ENCODE measurements at regions not wholly inside any gene's neighbourhood (a gene's known extent, or its start where the extent isn't known, plus 50 kb on each side); places are given as distances from the start of the nearest gene placed in this dataset.
"Not testable (repeated sequence)": the region's sequence is repeated elsewhere in the genome, so short reads cannot be mapped to it uniquely, and the experiment has no call there.

- Histone ChIP-seq H3K27me3 (no peaks in the 10 kb centered on the region), H3K36me3 (no peaks in the 10 kb centered on the region), H4K20me1 (no peaks in the 10 kb centered on the region), H3K4me2 (no peak overlapping the region), H3K4me3 (no peak overlapping the region), H3K27ac (no peak overlapping the region), H3K4me1 (peaks cover 0 to 5% (median 0%) of the 10 kb centered on the region in 10 experiments; a peak in 3 of 20 replicates), H3K9ac (no peak overlapping the region), H3K9me3 (replicated peaks in 1 of 11) (no peaks in the 10 kb centered on the region)
- no peak for TF ChIP-seq Cebpa-rat (IDR thresholded peaks at IDR 0.05)
Measured at GRCh38 chr7:124647630-124648306, 117.8 kb downstream of the GPR37 start.

GRCh38 chr7:124645704-124646103 is 119.9 kb downstream of the GPR37 start:
- Histone ChIP-seq H3K9me3 (replicated peaks in 1 of 11) (no peaks in the 10 kb centered on the region), H4K20me1 (no peaks in the 10 kb centered on the region), H3K27ac (no peak overlapping the region), H3K36me3 (no peaks in the 10 kb centered on the region), H3K4me3 (no peak overlapping the region), H3K4me2 (no peak overlapping the region), H3K9ac (no peak overlapping the region), H3K4me1 (peaks cover 0 to 5% (median 0%) of the 10 kb centered on the region in 10 experiments; a peak in 3 of 20 replicates), H3K27me3 (no peaks in the 10 kb centered on the region)
- no peak for TF ChIP-seq Cebpa-rat (IDR thresholded peaks at IDR 0.05)

GRCh38 chr7:124643311-124643811 is 122.2 kb downstream of the GPR37 start:
- H3K9me3 ChIP-seq (replicated peaks in 1 of 11), result no peaks in the 10 kb centered on the region
- H3K4me3 ChIP-seq, result no peak overlapping the region
- no peaks in the 10 kb centered on the region for H4K20me1 ChIP-seq
- H3K27ac ChIP-seq, result no peak overlapping the region
- H3K36me3 ChIP-seq, result no peaks in the 10 kb centered on the region
- TF ChIP-seq Cebpa-rat (IDR thresholded peaks at IDR 0.05), result no peak
- no peaks in the 10 kb centered on the region for H3K27me3 ChIP-seq
- no peaks in the 10 kb centered on the region for H3K4me1 ChIP-seq
- H3K4me2 ChIP-seq, result no peak overlapping the region
- H3K9ac ChIP-seq, result no peak overlapping the region

- no peak for TF ChIP-seq Cebpa-rat (IDR thresholded peaks at IDR 0.05)
- no peaks in the 10 kb centered on the region for H3K27me3 ChIP-seq
- no peaks in the 10 kb centered on the region for H4K20me1 ChIP-seq
- no peak overlapping the region for H3K4me3 ChIP-seq
- H3K9ac ChIP-seq, result no peak overlapping the region
- no peak overlapping the region for H3K4me2 ChIP-seq
- H3K4me1 ChIP-seq, result no peaks in the 10 kb centered on the region
- no peak overlapping the region for H3K27ac ChIP-seq
- H3K9me3 ChIP-seq (replicated peaks in 1 of 11), result peaks cover 0 to 6% (median 0%) of the 10 kb centered on the region in 11 experiments; a peak in 1 of 22 replicates
- no peaks in the 10 kb centered on the region for H3K36me3 ChIP-seq
Measured at GRCh38 chr7:124635416-124635815, 130.2 kb downstream of the GPR37 start.

GRCh38 chr7:124633740-124634139 is 131.9 kb downstream of the GPR37 start:
- no peaks in the 10 kb centered on the region for H3K27me3 ChIP-seq
- no peaks in the 10 kb centered on the region for H3K36me3 ChIP-seq
- no peak for TF ChIP-seq Cebpa-rat (IDR thresholded peaks at IDR 0.05)
- H3K4me2 ChIP-seq, result no peak overlapping the region
- H3K9ac ChIP-seq, result no peak overlapping the region
- no peaks in the 10 kb centered on the region for H4K20me1 ChIP-seq
- no peaks in the 10 kb centered on the region for H3K4me1 ChIP-seq
- H3K27ac ChIP-seq, result no peak overlapping the region
- H3K4me3 ChIP-seq, result no peak overlapping the region
- peaks cover 0 to 6% (median 0%) of the 10 kb centered on the region in 11 experiments; a peak in 1 of 22 replicates for H3K9me3 ChIP-seq (replicated peaks in 1 of 11)

GRCh38 chr7:124630395-124630794 is 135.2 kb downstream of the GPR37 start:
- Histone ChIP-seq H3K9ac (no peak overlapping the region), H3K36me3 (no peaks in the 10 kb centered on the region), H3K4me1 (no peaks in the 10 kb centered on the region), H3K27me3 (no peaks in the 10 kb centered on the region), H3K27ac (no peak overlapping the region), H3K4me3 (no peak overlapping the region), H3K9me3 (replicated peaks in 1 of 11) (peaks cover 0 to 6% (median 0%) of the 10 kb centered on the region in 11 experiments; a peak in 1 of 22 replicates), H3K4me2 (no peak overlapping the region), H4K20me1 (no peaks in the 10 kb centered on the region)
- TF ChIP-seq Cebpa-rat (IDR thresholded peaks at IDR 0.05), result no peak

GRCh38 chr7:124618871-124619270 is 146.7 kb downstream of the GPR37 start:
- H3K36me3 ChIP-seq, result no peaks in the 10 kb centered on the region
- H3K9ac ChIP-seq, result no peak overlapping the region
- no peak for TF ChIP-seq Cebpa-rat (IDR thresholded peaks at IDR 0.05)
- H3K4me3 ChIP-seq, result no peak overlapping the region
- H4K20me1 ChIP-seq, result no peaks in the 10 kb centered on the region
- H3K27me3 ChIP-seq, result no peaks in the 10 kb centered on the region
- no peaks in the 10 kb centered on the region for H3K4me1 ChIP-seq
- no peak overlapping the region for H3K4me2 ChIP-seq
- no peak overlapping the region for H3K27ac ChIP-seq
- 0 out of 22 replicates have a peak, but pooled peaks cover 0 to 9% (median 0%) of the 10 kb centered on the region in 11 experiments for H3K9me3 ChIP-seq (replicated peaks in 1 of 11)

- H3K9me3 ChIP-seq (replicated peaks in 1 of 11); H3K4me2 ChIP-seq; H3K27me3 ChIP-seq; H3K27ac ChIP-seq; H3K9ac ChIP-seq; H4K20me1 ChIP-seq; H3K4me1 ChIP-seq; H3K36me3 ChIP-seq; H3K4me3 ChIP-seq: not testable (repeated sequence)
Measured at GRCh38 chr7:124618051-124618450, 147.5 kb downstream of the GPR37 start.

GRCh38 chr7:124603066-124603465 is 162.5 kb downstream of the GPR37 start:
- no peaks in the 10 kb centered on the region for H4K20me1 ChIP-seq
- no peak overlapping the region for H3K4me3 ChIP-seq
- H3K27ac ChIP-seq, result no peak overlapping the region
- H3K36me3 ChIP-seq, result no peaks in the 10 kb centered on the region
- no peaks in the 10 kb centered on the region for H3K9me3 ChIP-seq (replicated peaks in 1 of 11)
- H3K4me1 ChIP-seq, result no peaks in the 10 kb centered on the region
- no peaks in the 10 kb centered on the region for H3K27me3 ChIP-seq
- no peak for TF ChIP-seq Cebpa-rat (IDR thresholded peaks at IDR 0.05)
- H3K9ac ChIP-seq, result no peak overlapping the region
- no peak overlapping the region for H3K4me2 ChIP-seq

- no peak overlapping the region for H3K9ac ChIP-seq
- no peaks in the 10 kb centered on the region for H3K36me3 ChIP-seq
- no peaks in the 10 kb centered on the region for H3K4me1 ChIP-seq
- no peak overlapping the region for H3K4me3 ChIP-seq
- no peaks in the 10 kb centered on the region for H3K9me3 ChIP-seq (replicated peaks in 1 of 11)
- no peak for TF ChIP-seq Cebpa-rat (IDR thresholded peaks at IDR 0.05)
- H4K20me1 ChIP-seq, result no peaks in the 10 kb centered on the region
- no peak overlapping the region for H3K4me2 ChIP-seq
- no peak overlapping the region for H3K27ac ChIP-seq
- H3K27me3 ChIP-seq, result no peaks in the 10 kb centered on the region
Measured at GRCh38 chr7:124597509-124597908, 168.1 kb downstream of the GPR37 start.
